OCI-LY3 (cell line): ENCODE measurements at regions not wholly inside any gene's neighbourhood (a gene's known extent, or its start where the extent isn't known, plus 50 kb on each side); places are given as distances from the start of the nearest gene placed in this dataset.

ENCODE experiments used
- EZH2phosphoT487 ChIP-seq: fragments of 200-600 bp; shearing (Covaris generic); IDR thresholded peaks from 2 replicates; pipeline ENCODE4 v1.6.1; 2018; ENCODE audit warnings: antibody characterized with exemption, mixed run types, low read depth
- TF ChIP-seq, protein P1 (sequence below): fragments of 200-600, 300-600 bp; sonication (generic); IDR thresholded peaks from 2 replicates; pipeline ENCODE4 v1.5.1; 2014; ENCODE audit warnings: antibody characterized with exemption, low read length, low read depth

DNA sequence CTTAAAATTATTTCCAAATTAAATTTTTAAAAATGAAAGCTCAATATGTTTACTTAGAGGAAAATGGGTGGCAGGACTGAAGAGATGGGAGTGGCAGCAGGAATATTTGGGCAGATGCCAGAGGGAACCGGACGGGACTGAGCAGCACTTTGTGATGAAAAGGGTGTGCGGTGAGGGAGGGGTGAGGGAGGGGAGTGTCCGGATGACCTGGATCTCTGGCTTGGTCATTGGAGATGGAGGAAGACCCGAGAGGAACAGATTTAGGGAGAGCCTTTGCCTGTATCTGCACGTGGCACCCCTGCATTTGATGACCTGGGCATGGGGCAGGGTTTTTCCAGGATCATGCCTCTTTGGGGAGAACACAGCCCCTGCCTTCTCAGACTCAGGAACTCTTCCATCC, 201.1 kb upstream of the MVB12B start:
- TF ChIP-seq, protein P1, sequence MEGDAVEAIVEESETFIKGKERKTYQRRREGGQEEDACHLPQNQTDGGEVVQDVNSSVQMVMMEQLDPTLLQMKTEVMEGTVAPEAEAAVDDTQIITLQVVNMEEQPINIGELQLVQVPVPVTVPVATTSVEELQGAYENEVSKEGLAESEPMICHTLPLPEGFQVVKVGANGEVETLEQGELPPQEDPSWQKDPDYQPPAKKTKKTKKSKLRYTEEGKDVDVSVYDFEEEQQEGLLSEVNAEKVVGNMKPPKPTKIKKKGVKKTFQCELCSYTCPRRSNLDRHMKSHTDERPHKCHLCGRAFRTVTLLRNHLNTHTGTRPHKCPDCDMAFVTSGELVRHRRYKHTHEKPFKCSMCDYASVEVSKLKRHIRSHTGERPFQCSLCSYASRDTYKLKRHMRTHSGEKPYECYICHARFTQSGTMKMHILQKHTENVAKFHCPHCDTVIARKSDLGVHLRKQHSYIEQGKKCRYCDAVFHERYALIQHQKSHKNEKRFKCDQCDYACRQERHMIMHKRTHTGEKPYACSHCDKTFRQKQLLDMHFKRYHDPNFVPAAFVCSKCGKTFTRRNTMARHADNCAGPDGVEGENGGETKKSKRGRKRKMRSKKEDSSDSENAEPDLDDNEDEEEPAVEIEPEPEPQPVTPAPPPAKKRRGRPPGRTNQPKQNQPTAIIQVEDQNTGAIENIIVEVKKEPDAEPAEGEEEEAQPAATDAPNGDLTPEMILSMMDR: no peak
- TF ChIP-seq EZH2phosphoT487: no peak
